GM23338 (cell line): ENCODE measurements at regions not wholly inside any gene's neighbourhood (a gene's known extent, or its start where the extent isn't known, plus 50 kb on each side); places are given as distances from the start of the nearest gene placed in this dataset.
A peak's percentile ranks its signal among the peaks of the same experiment; 100 is the strongest.

Source experiments
- ATAC-seq: fragments of 200-7000 bp; cut with Tn5 transposase; 3 replicates; pipeline ENCODE4 v1.9.1; 2020
- DNase-seq: peaks from one replicate; pipeline ENCODE4 v3.0.0-alpha.2; 2015; ENCODE audit warnings: low spot score
- H2AFZ ChIP-seq: fragments of 200-600 bp; sonication (generic); 2 replicates; pipeline ENCODE4 v1.8.0; 2016; ENCODE audit warnings: antibody characterized with exemption, mild to moderate bottlenecking, moderate library complexity
- H3F3A ChIP-seq: fragments of 200-600 bp; sonication (generic); replicated peaks from 2 replicates; pipeline ENCODE4 v1.8.0; 2017; ENCODE audit warnings: antibody characterized with exemption, mixed run types, low read depth
- H3K27ac ChIP-seq: fragments of 200-600 bp; sonication (generic); 2 replicates; pipeline ENCODE4 v1.6.1; 2016; ENCODE audit warnings: low read depth
- H3K27me3 ChIP-seq: fragments of 200-600 bp; sonication (generic); 2 replicates; pipeline ENCODE4 v1.8.0; 2016; ENCODE audit warnings: mild to moderate bottlenecking, mixed run types, moderate library complexity; ENCODE audit not compliant: insufficient read depth
- H3K36me3 ChIP-seq: fragments of 200-600 bp; sonication (generic); 2 replicates; pipeline ENCODE4 v1.8.0; 2016; ENCODE audit warnings: mild to moderate bottlenecking; ENCODE audit not compliant: insufficient read depth
- H3K4me1 ChIP-seq: fragments of 200-600 bp; sonication (generic); 2 replicates; pipeline ENCODE4 v1.8.0; 2016; ENCODE audit warnings: mild to moderate bottlenecking, moderate library complexity; ENCODE audit not compliant: insufficient read depth
- H3K4me2 ChIP-seq: fragments of 200-600 bp; sonication (generic); 2 replicates; pipeline ENCODE4 v1.7.1; 2017; ENCODE audit warnings: mixed run types
- H3K4me3 ChIP-seq: fragments of 200-600 bp; sonication (generic); 2 replicates; pipeline ENCODE4 v1.6.1; 2016; ENCODE audit warnings: mixed run types
- H3K79me2 ChIP-seq: fragments of 200-600 bp; sonication (generic); replicated peaks from 2 replicates; pipeline ENCODE4 v1.8.0; 2017; ENCODE audit warnings: mild to moderate bottlenecking; ENCODE audit not compliant: insufficient read depth
- H3K9me2 ChIP-seq: fragments of 200-600 bp; sonication (generic); 2 replicates; pipeline ENCODE4 v1.8.0; 2017; ENCODE audit not compliant: insufficient read depth
- H4K20me1 ChIP-seq: fragments of 200-600 bp; sonication (generic); replicated peaks from 2 replicates; pipeline ENCODE4 v1.8.0; 2017; ENCODE audit warnings: mild to moderate bottlenecking; ENCODE audit not compliant: insufficient read depth
- H3K27ac Mint-ChIP-seq: 2 replicates; pipeline ENCODE4 v1.8.0; 2020; ENCODE audit warnings: inconsistent platforms, mild to moderate bottlenecking, moderate library complexity, mixed read lengths
- H3K27me3 Mint-ChIP-seq: 3 replicates; pipeline ENCODE4 v1.8.0; 2022; ENCODE audit warnings: low read depth, mild to moderate bottlenecking, moderate library complexity, mixed read lengths, inconsistent platforms; ENCODE audit not compliant: insufficient read depth, poor library complexity
- H3K36me3 Mint-ChIP-seq: 3 replicates; pipeline ENCODE4 v1.8.0; 2021; ENCODE audit warnings: low read depth, mild to moderate bottlenecking, inconsistent platforms, moderate library complexity, mixed read lengths
- H3K4me1 Mint-ChIP-seq: 3 replicates; pipeline ENCODE4 v1.8.0; 2020; ENCODE audit warnings: mild to moderate bottlenecking, inconsistent platforms, mixed read lengths
- H3K4me3 Mint-ChIP-seq: 3 replicates; pipeline ENCODE4 v1.8.0; 2021; ENCODE audit warnings: moderate library complexity, mild to moderate bottlenecking, inconsistent platforms, mixed read lengths
- H3K9me3 Mint-ChIP-seq: 3 replicates; pipeline ENCODE4 v1.8.0; 2020; ENCODE audit warnings: moderate library complexity, mild to moderate bottlenecking, inconsistent platforms, mixed read lengths
- CREB1 ChIP-seq: fragments of 250-450 bp; sonication (Bioruptor Pico); IDR thresholded peaks from 2 replicates; pipeline ENCODE4 v1.5.0; 2020; ENCODE audit warnings: low read depth, mild to moderate bottlenecking, moderate library complexity
- CTCF ChIP-seq, 2 experiments: fragments of 200-600 bp in 1 of 2; sonication (generic) in 1 of 2; conservative IDR thresholded peaks; 2 replicates each; pipeline versions ENCODE4 v1.5.1 to v1.6.1; 2016 to 2017; ENCODE audit warnings: antibody characterized with exemption in 2 of 2, low read depth in 2 of 2, mild to moderate bottlenecking in 2 of 2, moderate library complexity in 1 of 2
- JUNB ChIP-seq: IDR thresholded peaks from one replicate; pipeline ENCODE4 v1.6.1; 2016; ENCODE audit warnings: antibody characterized with exemption; ENCODE audit not compliant: unreplicated experiment
- STAT1 ChIP-seq: IDR thresholded peaks from one replicate; pipeline ENCODE4 v1.6.1; 2016; ENCODE audit warnings: antibody characterized with exemption; ENCODE audit not compliant: unreplicated experiment
- ZNF114 ChIP-seq: fragments of 250-450 bp; sonication (Bioruptor Pico); IDR thresholded peaks from 2 replicates; pipeline ENCODE4 v1.5.0; 2020; ENCODE audit warnings: mild to moderate bottlenecking, moderate library complexity
- TF ChIP-seq, protein P1 (sequence below): fragments of 250-450 bp; sonication (Bioruptor Pico); IDR thresholded peaks from 2 replicates; pipeline ENCODE4 v1.5.0; 2020; ENCODE audit warnings: mild to moderate bottlenecking, moderate library complexity

DNA sequence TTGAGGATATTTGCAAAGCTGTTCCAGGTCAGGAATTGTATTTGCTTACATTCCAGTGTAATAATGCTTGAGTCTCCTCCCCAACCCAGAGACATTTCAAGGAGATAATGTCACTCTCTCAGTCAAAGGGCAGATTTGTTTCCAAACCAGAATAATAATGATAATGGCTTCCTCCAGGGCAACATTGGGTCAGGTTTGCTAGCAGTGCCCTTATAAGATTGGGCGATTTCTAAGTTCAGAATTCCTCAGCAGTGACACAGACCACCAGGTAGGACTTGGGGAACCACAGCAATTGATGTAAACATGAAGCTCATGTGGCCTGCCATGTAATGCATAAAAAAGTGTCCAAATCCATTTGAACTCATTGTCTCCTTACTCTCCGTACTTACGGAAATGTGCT is 125.2 kb downstream of the BMP15 start (continued):
- TF ChIP-seq, protein P1, sequence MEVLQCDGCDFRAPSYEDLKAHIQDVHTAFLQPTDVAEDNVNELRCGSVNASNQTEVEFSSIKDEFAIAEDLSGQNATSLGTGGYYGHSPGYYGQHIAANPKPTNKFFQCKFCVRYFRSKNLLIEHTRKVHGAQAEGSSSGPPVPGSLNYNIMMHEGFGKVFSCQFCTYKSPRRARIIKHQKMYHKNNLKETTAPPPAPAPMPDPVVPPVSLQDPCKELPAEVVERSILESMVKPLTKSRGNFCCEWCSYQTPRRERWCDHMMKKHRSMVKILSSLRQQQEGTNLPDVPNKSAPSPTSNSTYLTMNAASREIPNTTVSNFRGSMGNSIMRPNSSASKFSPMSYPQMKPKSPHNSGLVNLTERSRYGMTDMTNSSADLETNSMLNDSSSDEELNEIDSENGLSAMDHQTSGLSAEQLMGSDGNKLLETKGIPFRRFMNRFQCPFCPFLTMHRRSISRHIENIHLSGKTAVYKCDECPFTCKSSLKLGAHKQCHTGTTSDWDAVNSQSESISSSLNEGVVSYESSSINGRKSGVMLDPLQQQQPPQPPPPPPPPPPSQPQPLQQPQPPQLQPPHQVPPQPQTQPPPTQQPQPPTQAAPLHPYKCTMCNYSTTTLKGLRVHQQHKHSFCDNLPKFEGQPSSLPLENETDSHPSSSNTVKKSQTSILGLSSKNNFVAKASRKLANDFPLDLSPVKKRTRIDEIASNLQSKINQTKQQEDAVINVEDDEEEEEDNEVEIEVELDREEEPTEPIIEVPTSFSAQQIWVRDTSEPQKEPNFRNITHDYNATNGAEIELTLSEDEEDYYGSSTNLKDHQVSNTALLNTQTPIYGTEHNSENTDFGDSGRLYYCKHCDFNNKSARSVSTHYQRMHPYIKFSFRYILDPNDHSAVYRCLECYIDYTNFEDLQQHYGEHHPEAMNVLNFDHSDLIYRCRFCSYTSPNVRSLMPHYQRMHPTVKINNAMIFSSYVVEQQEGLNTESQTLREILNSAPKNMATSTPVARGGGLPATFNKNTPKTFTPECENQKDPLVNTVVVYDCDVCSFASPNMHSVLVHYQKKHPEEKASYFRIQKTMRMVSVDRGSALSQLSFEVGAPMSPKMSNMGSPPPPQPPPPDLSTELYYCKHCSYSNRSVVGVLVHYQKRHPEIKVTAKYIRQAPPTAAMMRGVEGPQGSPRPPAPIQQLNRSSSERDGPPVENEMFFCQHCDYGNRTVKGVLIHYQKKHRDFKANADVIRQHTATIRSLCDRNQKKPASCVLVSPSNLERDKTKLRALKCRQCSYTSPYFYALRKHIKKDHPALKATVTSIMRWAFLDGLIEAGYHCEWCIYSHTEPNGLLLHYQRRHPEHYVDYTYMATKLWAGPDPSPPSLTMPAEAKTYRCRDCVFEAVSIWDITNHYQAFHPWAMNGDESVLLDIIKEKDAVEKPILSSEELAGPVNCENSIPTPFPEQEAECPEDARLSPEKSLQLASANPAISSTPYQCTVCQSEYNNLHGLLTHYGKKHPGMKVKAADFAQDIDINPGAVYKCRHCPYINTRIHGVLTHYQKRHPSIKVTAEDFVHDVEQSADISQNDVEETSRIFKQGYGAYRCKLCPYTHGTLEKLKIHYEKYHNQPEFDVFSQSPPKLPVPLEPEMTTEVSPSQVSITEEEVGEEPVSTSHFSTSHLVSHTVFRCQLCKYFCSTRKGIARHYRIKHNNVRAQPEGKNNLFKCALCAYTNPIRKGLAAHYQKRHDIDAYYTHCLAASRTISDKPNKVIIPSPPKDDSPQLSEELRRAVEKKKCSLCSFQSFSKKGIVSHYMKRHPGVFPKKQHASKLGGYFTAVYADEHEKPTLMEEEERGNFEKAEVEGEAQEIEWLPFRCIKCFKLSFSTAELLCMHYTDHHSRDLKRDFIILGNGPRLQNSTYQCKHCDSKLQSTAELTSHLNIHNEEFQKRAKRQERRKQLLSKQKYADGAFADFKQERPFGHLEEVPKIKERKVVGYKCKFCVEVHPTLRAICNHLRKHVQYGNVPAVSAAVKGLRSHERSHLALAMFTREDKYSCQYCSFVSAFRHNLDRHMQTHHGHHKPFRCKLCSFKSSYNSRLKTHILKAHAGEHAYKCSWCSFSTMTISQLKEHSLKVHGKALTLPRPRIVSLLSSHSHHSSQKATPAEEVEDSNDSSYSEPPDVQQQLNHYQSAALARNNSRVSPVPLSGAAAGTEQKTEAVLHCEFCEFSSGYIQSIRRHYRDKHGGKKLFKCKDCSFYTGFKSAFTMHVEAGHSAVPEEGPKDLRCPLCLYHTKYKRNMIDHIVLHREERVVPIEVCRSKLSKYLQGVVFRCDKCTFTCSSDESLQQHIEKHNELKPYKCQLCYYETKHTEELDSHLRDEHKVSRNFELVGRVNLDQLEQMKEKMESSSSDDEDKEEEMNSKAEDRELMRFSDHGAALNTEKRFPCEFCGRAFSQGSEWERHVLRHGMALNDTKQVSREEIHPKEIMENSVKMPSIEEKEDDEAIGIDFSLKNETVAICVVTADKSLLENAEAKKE (CRISPR knock-in tag): no peak
- no peak for TF ChIP-seq JUNB
- TF ChIP-seq CTCF (conservative IDR thresholded peaks at IDR 0.05; ENCODE audit: low read depth in 2 of 2): no peak
- no peak for TF ChIP-seq ZNF114 (CRISPR knock-in tag)
- TF ChIP-seq STAT1: no peak

DNA sequence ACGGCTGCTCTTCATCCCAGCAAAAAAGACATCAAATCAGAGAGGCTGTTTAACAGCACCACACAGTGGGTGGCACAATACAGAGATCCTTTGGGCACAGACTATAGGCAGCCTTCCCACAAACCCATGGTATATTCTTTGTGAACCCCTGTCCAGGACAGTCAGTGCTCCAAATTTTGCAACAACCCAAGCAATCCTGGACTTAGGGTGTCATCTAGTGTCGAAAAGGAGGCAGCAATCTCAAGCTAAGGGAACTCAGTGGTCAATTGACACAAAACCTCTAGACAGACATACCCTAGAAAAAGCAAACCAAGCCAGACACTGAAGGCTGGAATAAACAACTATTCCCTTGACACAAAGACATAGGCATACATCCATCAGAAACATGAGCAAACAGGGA is 137.4 kb downstream of the BMP15 start:
- TF ChIP-seq CTCF (conservative IDR thresholded peaks at IDR 0.05; ENCODE audit: low read depth in 2 of 2) (peak; percentile 42 to 71), CREB1 (CRISPR knock-in tag) (no peak)
- Mint-ChIP-seq H3K36me3 (no peaks in the 10 kb centered on the region), H3K4me3 (no peak overlapping the region), H3K4me1 (peaks cover 2% of the 10 kb centered on the region; the same call in 2 of the 3 replicates), H3K9me3 (no peaks in the 10 kb centered on the region), H3K27me3 (no peaks in the 10 kb centered on the region), H3K27ac (no peak overlapping the region)
- Histone ChIP-seq H3K27me3 (no peaks in the 10 kb centered on the region), H3K9me2 (no peaks in the 10 kb centered on the region), H2AFZ (no peak overlapping the region), H3K36me3 (no peaks in the 10 kb centered on the region), H4K20me1 (no peaks in the 10 kb centered on the region), H3K27ac (no peak overlapping the region), H3K4me3 (no peak overlapping the region), H3K79me2 (no peaks in the 10 kb centered on the region), H3F3A (no peaks in the 10 kb centered on the region), H3K4me1 (no peaks in the 10 kb centered on the region), H3K4me2 (no peak overlapping the region)
- ATAC-seq: peak; percentile 41; the same call in 2 of the 3 replicates
- peak; percentile 29 for DNase-seq
